CD4-positive, CD25-positive, alpha-beta regulatory T cell (primary cell): ENCODE measurements at regions not wholly inside any gene's neighbourhood (a gene's known extent, or its start where the extent isn't known, plus 50 kb on each side); places are given as distances from the start of the nearest gene placed in this dataset.

ENCODE experiments used
- ATAC-seq, 2 donors: fragments of 150-1000 bp; cut with Tn5 transposase; one replicate each; pipeline ENCODE4 v1.10.0; 2021; ENCODE audit warnings: low read depth in 2 of 2, moderate number of reproducible peaks in 2 of 2, moderate library complexity in 1 of 2
- DNase-seq, 3 donors: peaks; one replicate each; pipeline versions ENCODE4 v3.0.0 to v3.0.0-alpha.2; 2012 to 2022; ENCODE audit warnings: mixed read lengths in 1 of 3
- H3K27ac ChIP-seq: one replicate; pipeline ENCODE4 v1.7.0; 2013; ENCODE audit warnings: mild to moderate bottlenecking, low read length; ENCODE audit not compliant: insufficient read depth, poor library complexity, severe bottlenecking
- H3K27me3 ChIP-seq: one replicate; pipeline ENCODE4 v1.7.0; 2013; ENCODE audit warnings: low read length; ENCODE audit not compliant: control insufficient read depth, insufficient read depth
- H3K36me3 ChIP-seq: one replicate; pipeline ENCODE4 v1.7.0; 2013; ENCODE audit warnings: mild to moderate bottlenecking, low read length, moderate library complexity; ENCODE audit not compliant: control insufficient read depth, insufficient read depth
- H3K4me1 ChIP-seq: 2 replicates; pipeline ENCODE4 v1.7.0; 2013; ENCODE audit warnings: mild to moderate bottlenecking, low read length; ENCODE audit not compliant: insufficient read depth, control insufficient read depth, poor library complexity, severe bottlenecking
- H3K4me3 ChIP-seq: one replicate; pipeline ENCODE4 v1.7.0; 2013; ENCODE audit warnings: low read depth, mild to moderate bottlenecking, low read length, moderate library complexity
- H3K9me3 ChIP-seq, 2 experiments: 1 replicate in 1 of 2; 2 replicates in 1 of 2; pipeline ENCODE4 v1.7.0; 2013; ENCODE audit warnings: low read length in 2 of 2, mild to moderate bottlenecking in 1 of 2, moderate library complexity in 1 of 2; ENCODE audit not compliant: control insufficient read depth in 2 of 2
- H3K27ac Mint-ChIP-seq, 3 donors: one replicate each; pipeline ENCODE4 v1.8.0; 2020 to 2022; ENCODE audit warnings: mild to moderate bottlenecking in 3 of 3, mixed read lengths in 3 of 3, moderate library complexity in 2 of 3
- H3K27me3 Mint-ChIP-seq: one replicate; pipeline ENCODE4 v1.8.0; 2022; ENCODE audit warnings: mild to moderate bottlenecking, mixed read lengths
- H3K36me3 Mint-ChIP-seq: one replicate; pipeline ENCODE4 v1.8.0; 2020; ENCODE audit warnings: mixed read lengths
- H3K4me1 Mint-ChIP-seq, 4 donors: one replicate each; pipeline ENCODE4 v1.8.0; 2020 to 2022; ENCODE audit warnings: mixed read lengths in 4 of 4, mild to moderate bottlenecking in 1 of 4
- H3K4me3 Mint-ChIP-seq, 4 donors: one replicate each; pipeline ENCODE4 v1.8.0; 2020 to 2022; ENCODE audit warnings: mild to moderate bottlenecking in 4 of 4, mixed read lengths in 4 of 4, moderate library complexity in 3 of 4
- H3K9me3 Mint-ChIP-seq, 7 donors: one replicate each; pipeline ENCODE4 v1.8.0; 2020 to 2022; ENCODE audit warnings: mixed read lengths in 7 of 7, mild to moderate bottlenecking in 3 of 7, moderate library complexity in 2 of 7

DNA sequence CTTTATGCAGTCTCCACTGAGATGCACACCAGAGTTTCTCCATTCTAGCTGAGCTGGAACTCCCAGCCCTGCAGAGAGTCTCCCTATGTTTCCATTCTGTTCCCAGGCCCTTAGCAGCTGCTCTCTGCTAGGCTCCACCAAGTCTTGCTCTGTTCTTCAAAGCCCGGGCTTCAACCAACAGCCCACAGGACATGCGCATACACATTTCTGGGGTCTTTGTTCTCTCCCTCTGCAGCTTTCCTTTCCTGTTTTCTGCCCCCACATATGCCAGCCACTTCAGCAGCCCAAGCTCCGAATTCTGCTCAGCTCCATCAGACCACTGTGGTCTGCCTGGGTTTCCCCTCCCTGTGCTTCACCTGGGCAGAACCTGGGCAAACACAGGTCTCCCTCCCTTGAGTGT is 205.9 kb downstream of the CBLN1 start:
- Mint-ChIP-seq H3K4me1 (no peaks in the 10 kb centered on the region), H3K4me3 (no peak overlapping the region), H3K9me3 (peaks cover 0 to 14% (median 11%) of the 10 kb centered on the region in 7 donors), H3K27me3 (no peaks in the 10 kb centered on the region), H3K36me3 (no peaks in the 10 kb centered on the region), H3K27ac (no peak overlapping the region)
- Histone ChIP-seq H3K36me3 (no peaks in the 10 kb centered on the region), H3K4me3 (no peak overlapping the region), H3K27me3 (no peaks in the 10 kb centered on the region), H3K27ac (no peak overlapping the region), H3K4me1 (no peaks in the 10 kb centered on the region), H3K9me3 (peaks cover 0 to 2% of the 10 kb centered on the region in 2 experiments)
- DNase-seq (no peak), ATAC-seq (no peak)

GRCh38 chr16:49068224-49068623 is 213.4 kb downstream of the CBLN1 start:
- Mint-ChIP-seq H3K27me3 (no peaks in the 10 kb centered on the region), H3K36me3 (no peaks in the 10 kb centered on the region), H3K9me3 (peaks cover 0 to 9% (median 3%) of the 10 kb centered on the region in 7 donors), H3K4me1 (no peaks in the 10 kb centered on the region), H3K27ac (no peak overlapping the region), H3K4me3 (no peak overlapping the region)
- H3K27ac ChIP-seq, result no peak overlapping the region
- H3K27me3 ChIP-seq, result no peaks in the 10 kb centered on the region
- H3K4me1 ChIP-seq, result no peaks in the 10 kb centered on the region
- no peak for ATAC-seq
- H3K9me3 ChIP-seq, result no peaks in the 10 kb centered on the region
- no peak overlapping the region for H3K4me3 ChIP-seq
- DNase-seq, result no peak
- no peaks in the 10 kb centered on the region for H3K36me3 ChIP-seq

DNA sequence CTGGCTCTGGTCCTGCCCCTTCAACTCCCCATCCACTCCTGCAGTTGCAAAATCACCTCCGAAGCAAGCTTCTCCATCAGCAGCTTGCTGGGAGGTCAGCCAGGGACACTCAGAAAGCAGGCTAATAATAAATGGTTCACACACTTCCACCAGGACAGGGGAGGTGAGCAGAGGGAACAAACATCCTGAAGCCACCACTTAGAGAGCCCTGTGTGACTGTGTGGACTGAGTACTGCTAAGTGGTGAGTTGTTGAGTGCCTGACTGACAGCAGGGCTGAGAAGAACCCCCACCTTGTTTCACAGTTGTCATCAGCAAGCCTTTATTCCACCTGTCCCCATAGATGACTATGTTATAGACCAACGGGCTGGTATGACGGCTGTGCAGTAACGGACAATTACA is 213.9 kb downstream of the CBLN1 start:
- Mint-ChIP-seq H3K27ac (no peak overlapping the region), H3K36me3 (no peaks in the 10 kb centered on the region), H3K9me3 (peaks cover 0 to 10% (median 3%) of the 10 kb centered on the region in 7 donors), H3K4me1 (no peaks in the 10 kb centered on the region), H3K27me3 (no peaks in the 10 kb centered on the region), H3K4me3 (no peak overlapping the region)
- Histone ChIP-seq H3K27ac (no peak overlapping the region), H3K9me3 (no peaks in the 10 kb centered on the region), H3K27me3 (no peaks in the 10 kb centered on the region), H3K4me1 (no peaks in the 10 kb centered on the region), H3K4me3 (no peak overlapping the region), H3K36me3 (no peaks in the 10 kb centered on the region)
- DNase-seq (no peak), ATAC-seq (no peak)

- Mint-ChIP-seq H3K36me3 (no peaks in the 10 kb centered on the region), H3K4me1 (no peaks in the 10 kb centered on the region), H3K27me3 (no peaks in the 10 kb centered on the region), H3K9me3 (peaks cover 0 to 4% (median 0%) of the 10 kb centered on the region in 7 donors), H3K27ac (no peak overlapping the region), H3K4me3 (no peak overlapping the region)
- H3K27me3 ChIP-seq, result no peaks in the 10 kb centered on the region
- no peaks in the 10 kb centered on the region for H3K36me3 ChIP-seq
- H3K9me3 ChIP-seq, result no peaks in the 10 kb centered on the region
- H3K4me1 ChIP-seq, result no peaks in the 10 kb centered on the region
- ATAC-seq (no peak), DNase-seq (no peak)
- H3K4me3 ChIP-seq, result no peak overlapping the region
- H3K27ac ChIP-seq, result no peak overlapping the region
These were observed 220.4 kb downstream of the CBLN1 start for GRCh38 chr16:49061137-49061714.

GRCh38 chr16:49060728-49061127 is 220.9 kb downstream of the CBLN1 start:
- H3K27ac ChIP-seq, result no peak overlapping the region
- Mint-ChIP-seq H3K27me3 (no peaks in the 10 kb centered on the region), H3K4me3 (no peak overlapping the region), H3K36me3 (no peaks in the 10 kb centered on the region), H3K9me3 (peaks cover 0 to 4% (median 0%) of the 10 kb centered on the region in 7 donors), H3K4me1 (no peaks in the 10 kb centered on the region), H3K27ac (no peak overlapping the region)
- H3K36me3 ChIP-seq, result no peaks in the 10 kb centered on the region
- no peak overlapping the region for H3K4me3 ChIP-seq
- ATAC-seq (no peak), DNase-seq (no peak)
- H3K9me3 ChIP-seq, result no peaks in the 10 kb centered on the region
- no peaks in the 10 kb centered on the region for H3K4me1 ChIP-seq
- H3K27me3 ChIP-seq, result no peaks in the 10 kb centered on the region

DNA sequence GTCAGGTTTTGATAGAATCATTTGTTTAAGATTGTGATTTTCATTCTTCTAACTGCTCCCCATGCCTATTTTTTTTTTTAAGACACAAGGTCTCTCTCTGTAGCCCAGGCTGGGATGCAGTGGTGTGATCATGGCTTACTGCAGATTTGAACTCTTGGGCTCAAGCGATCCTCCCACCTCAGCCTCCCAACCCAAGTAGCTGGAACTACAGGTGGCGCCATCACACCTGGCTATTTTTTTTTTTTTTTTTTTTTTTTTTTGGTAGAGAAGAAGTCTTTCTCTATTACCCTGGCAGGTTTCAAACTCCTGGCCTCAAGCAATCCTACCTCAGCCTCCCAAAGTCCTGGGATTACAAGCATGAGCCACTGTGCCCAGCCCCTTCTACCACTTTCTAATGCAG is 223.3 kb downstream of the CBLN1 start:
- H3K36me3 Mint-ChIP-seq, result no peaks in the 10 kb centered on the region
- no peaks in the 10 kb centered on the region for H3K4me1 ChIP-seq
- ATAC-seq, result no peak
- H3K4me1 Mint-ChIP-seq, result no peaks in the 10 kb centered on the region
- H3K27ac ChIP-seq, result no peak overlapping the region
- no peak overlapping the region for H3K4me3 Mint-ChIP-seq
- no peak overlapping the region for H3K27ac Mint-ChIP-seq
- no peaks in the 10 kb centered on the region for H3K27me3 Mint-ChIP-seq
- H3K9me3 Mint-ChIP-seq, result peaks cover 0 to 2% (median 0%) of the 10 kb centered on the region in 7 donors
- H3K9me3 ChIP-seq, result no peaks in the 10 kb centered on the region
- no peaks in the 10 kb centered on the region for H3K27me3 ChIP-seq
- no peak overlapping the region for H3K4me3 ChIP-seq
- no peaks in the 10 kb centered on the region for H3K36me3 ChIP-seq
- DNase-seq, result no peak

- H3K9me3 ChIP-seq, result no peaks in the 10 kb centered on the region
- no peaks in the 10 kb centered on the region for H3K36me3 Mint-ChIP-seq
- no peaks in the 10 kb centered on the region for H3K4me1 ChIP-seq
- no peaks in the 10 kb centered on the region for H3K27me3 ChIP-seq
- ATAC-seq (no peak), DNase-seq (no peak)
- no peaks in the 10 kb centered on the region for H3K36me3 ChIP-seq
- no peak overlapping the region for H3K4me3 ChIP-seq
- H3K4me1 Mint-ChIP-seq, result no peaks in the 10 kb centered on the region
- H3K27ac Mint-ChIP-seq, result no peak overlapping the region
- no peak overlapping the region for H3K4me3 Mint-ChIP-seq
- H3K27ac ChIP-seq, result no peak overlapping the region
- no peaks in the 10 kb centered on the region for H3K27me3 Mint-ChIP-seq
- H3K9me3 Mint-ChIP-seq, result peaks cover 0 to 2% (median 0%) of the 10 kb centered on the region in 7 donors
These were observed 223.7 kb downstream of the CBLN1 start for GRCh38 chr16:49057936-49058335.

- no peak overlapping the region for H3K4me3 Mint-ChIP-seq
- no peaks in the 10 kb centered on the region for H3K4me1 Mint-ChIP-seq
- H3K36me3 ChIP-seq, result no peaks in the 10 kb centered on the region
These were observed 224.2 kb downstream of the CBLN1 start for GRCh38 chr16:49057391-49057790.

More at GRCh38 chr16:49057391-49057790, 224.2 kb downstream of the CBLN1 start:
- no peaks in the 10 kb centered on the region for H3K4me1 ChIP-seq
- H3K27ac Mint-ChIP-seq, result no peak overlapping the region
- H3K36me3 Mint-ChIP-seq, result no peaks in the 10 kb centered on the region
- H3K9me3 ChIP-seq, result no peaks in the 10 kb centered on the region
- no peak for ATAC-seq
- H3K9me3 Mint-ChIP-seq, result peaks cover 0 to 2% (median 0%) of the 10 kb centered on the region in 7 donors
- DNase-seq, result no peak
- H3K27me3 Mint-ChIP-seq, result no peaks in the 10 kb centered on the region
- H3K4me3 ChIP-seq, result no peak overlapping the region
- H3K27ac ChIP-seq, result no peak overlapping the region
- no peaks in the 10 kb centered on the region for H3K27me3 ChIP-seq
